ENCODE measurements at regions not wholly inside any gene's neighbourhood (a gene's known extent, or its start where the extent isn't known, plus 50 kb on each side); places are given as distances from the start of the nearest gene placed in this dataset.

GRCh38 chr6:11381801-11382513 is 149.5 kb upstream of the NEDD9 start:
- Histone ChIP-seq H3K4me2 (ENCODE audit: low read depth, low read length, poor library complexity, severe bottlenecking) (peak overlapping the region; percentile 83), H3K4me3 (ENCODE audit: insufficient read depth, low read length, poor library complexity, severe bottlenecking) (peak overlapping the region; percentile 64)

DNA sequence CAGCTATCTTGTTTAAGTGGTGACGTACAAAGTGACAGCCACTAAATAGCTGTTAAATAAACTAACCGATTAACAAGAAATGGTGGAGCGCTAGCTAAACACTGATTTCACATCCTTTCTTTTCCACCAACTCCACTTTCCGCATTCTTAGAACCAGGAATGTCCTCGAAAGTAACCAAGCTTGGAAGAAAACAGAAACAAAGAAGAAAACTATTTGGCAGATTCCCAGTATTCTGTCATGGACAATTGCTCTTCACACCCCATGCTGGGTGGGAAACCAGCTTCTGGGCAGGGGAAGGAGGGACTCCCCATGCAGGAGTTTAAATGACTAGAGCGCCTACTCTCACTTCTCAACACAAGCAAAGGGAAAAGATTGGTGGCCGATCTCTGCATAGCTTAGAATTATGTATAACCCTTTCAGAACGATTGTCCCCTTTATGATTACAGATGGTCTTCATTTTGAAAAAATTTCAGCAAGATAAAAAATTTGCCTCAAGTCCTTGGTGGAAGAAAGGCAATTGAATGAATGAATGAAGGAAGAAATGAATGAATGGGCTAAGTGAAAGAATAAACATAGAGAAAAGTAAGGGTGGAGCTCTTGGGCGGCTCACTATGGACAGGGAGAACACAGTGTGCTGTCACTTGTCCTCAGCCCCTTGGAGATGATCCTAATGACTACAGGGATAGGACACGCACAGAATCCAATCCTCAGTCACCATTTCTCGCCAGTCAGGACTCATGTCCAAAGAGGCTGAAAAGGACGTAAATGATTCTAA is 148.7 kb upstream of the NEDD9 start:
- TF ChIP-seq, protein P1, sequence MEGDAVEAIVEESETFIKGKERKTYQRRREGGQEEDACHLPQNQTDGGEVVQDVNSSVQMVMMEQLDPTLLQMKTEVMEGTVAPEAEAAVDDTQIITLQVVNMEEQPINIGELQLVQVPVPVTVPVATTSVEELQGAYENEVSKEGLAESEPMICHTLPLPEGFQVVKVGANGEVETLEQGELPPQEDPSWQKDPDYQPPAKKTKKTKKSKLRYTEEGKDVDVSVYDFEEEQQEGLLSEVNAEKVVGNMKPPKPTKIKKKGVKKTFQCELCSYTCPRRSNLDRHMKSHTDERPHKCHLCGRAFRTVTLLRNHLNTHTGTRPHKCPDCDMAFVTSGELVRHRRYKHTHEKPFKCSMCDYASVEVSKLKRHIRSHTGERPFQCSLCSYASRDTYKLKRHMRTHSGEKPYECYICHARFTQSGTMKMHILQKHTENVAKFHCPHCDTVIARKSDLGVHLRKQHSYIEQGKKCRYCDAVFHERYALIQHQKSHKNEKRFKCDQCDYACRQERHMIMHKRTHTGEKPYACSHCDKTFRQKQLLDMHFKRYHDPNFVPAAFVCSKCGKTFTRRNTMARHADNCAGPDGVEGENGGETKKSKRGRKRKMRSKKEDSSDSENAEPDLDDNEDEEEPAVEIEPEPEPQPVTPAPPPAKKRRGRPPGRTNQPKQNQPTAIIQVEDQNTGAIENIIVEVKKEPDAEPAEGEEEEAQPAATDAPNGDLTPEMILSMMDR (IDR thresholded peaks at IDR 0.05; ENCODE audit: insufficient read depth, low read length, poor library complexity, severe bottlenecking): no peak
- no peak for TF ChIP-seq EZH2phosphoT487 (conservative IDR thresholded peaks at IDR 0.05; ENCODE audit: low read length)
- no peaks in the 10 kb centered on the region for H3K27me3 ChIP-seq (ENCODE audit: low read length)
- peak overlapping the region; percentile 66 for H3K9ac ChIP-seq (ENCODE audit: low read length)
- H4K20me1 ChIP-seq (ENCODE audit: low read depth, low read length): no peaks in the 10 kb centered on the region; the same call in 1 of the 2 replicates
- H3K4me3 ChIP-seq (ENCODE audit: insufficient read depth, low read length, poor library complexity, severe bottlenecking): peak overlapping the region; percentile 64
- H2AFZ ChIP-seq (ENCODE audit: low read depth, low read length, severe bottlenecking): peak overlapping the region; percentile 51
- peak overlapping the region; percentile 83 for H3K4me2 ChIP-seq (ENCODE audit: low read depth, low read length, poor library complexity, severe bottlenecking)
- H3K79me2 ChIP-seq (ENCODE audit: insufficient read depth, low read length): peaks cover 59% of the 10 kb centered on the region
- no peaks in the 10 kb centered on the region for H3K9me2 ChIP-seq (replicated peaks; ENCODE audit: insufficient read depth, low read length)
- H3F3A ChIP-seq (ENCODE audit: insufficient read depth): no peaks in the 10 kb centered on the region
- peak overlapping the region; percentile 74 for H3K27ac ChIP-seq (ENCODE audit: low read depth, low read length)
- H3K36me3 ChIP-seq (ENCODE audit: low read length): peaks cover 18% of the 10 kb centered on the region
- H3K9me3 ChIP-seq (ENCODE audit: insufficient read depth, low read length): no peaks in the 10 kb centered on the region

More at GRCh38 chr6:11381801-11382513, 149.5 kb upstream of the NEDD9 start:
- H3K27ac ChIP-seq (ENCODE audit: low read depth, low read length): peak overlapping the region; percentile 74
- no peaks in the 10 kb centered on the region for H3K27me3 ChIP-seq (ENCODE audit: low read length)
- H3K36me3 ChIP-seq (ENCODE audit: low read length): peaks cover 18% of the 10 kb centered on the region
- H3K79me2 ChIP-seq (ENCODE audit: insufficient read depth, low read length): peaks cover 51% of the 10 kb centered on the region
- no peaks in the 10 kb centered on the region for H3K9me2 ChIP-seq (replicated peaks; ENCODE audit: insufficient read depth, low read length)
- H4K20me1 ChIP-seq (ENCODE audit: low read depth, low read length): no peaks in the 10 kb centered on the region; the same call in 1 of the 2 replicates
- no peaks in the 10 kb centered on the region for H3K9me3 ChIP-seq (ENCODE audit: insufficient read depth, low read length)
- peak overlapping the region; percentile 51 for H2AFZ ChIP-seq (ENCODE audit: low read depth, low read length, severe bottlenecking)
- TF ChIP-seq EZH2phosphoT487 (conservative IDR thresholded peaks at IDR 0.05; ENCODE audit: low read length): no peak
- TF ChIP-seq, protein P1 (IDR thresholded peaks at IDR 0.05; ENCODE audit: insufficient read depth, low read length, poor library complexity, severe bottlenecking): no peak
- peak overlapping the region; percentile 66 for H3K9ac ChIP-seq (ENCODE audit: low read length)
- no peaks in the 10 kb centered on the region for H3F3A ChIP-seq (ENCODE audit: insufficient read depth)

GRCh38 chr6:11380549-11380948 is 148.1 kb upstream of the NEDD9 start:
- H3K36me3 ChIP-seq (ENCODE audit: low read length): peaks cover 19% of the 10 kb centered on the region
- no peaks in the 10 kb centered on the region for H3K9me3 ChIP-seq (ENCODE audit: insufficient read depth, low read length)
- TF ChIP-seq, protein P1 (IDR thresholded peaks at IDR 0.05; ENCODE audit: insufficient read depth, low read length, poor library complexity, severe bottlenecking): no peak
- TF ChIP-seq EZH2phosphoT487 (conservative IDR thresholded peaks at IDR 0.05; ENCODE audit: low read length): no peak
- peak overlapping the region; percentile 66 for H3K9ac ChIP-seq (ENCODE audit: low read length)
- no peaks in the 10 kb centered on the region for H3F3A ChIP-seq (ENCODE audit: insufficient read depth)
- H3K79me2 ChIP-seq (ENCODE audit: insufficient read depth, low read length): peaks cover 64% of the 10 kb centered on the region
- peak overlapping the region; percentile 83 for H3K4me2 ChIP-seq (ENCODE audit: low read depth, low read length, poor library complexity, severe bottlenecking)
- peak overlapping the region; percentile 3; the same call in 1 of the 2 replicates for H3K27ac ChIP-seq (ENCODE audit: low read depth, low read length)
- H4K20me1 ChIP-seq (ENCODE audit: low read depth, low read length): no peaks in the 10 kb centered on the region; the same call in 1 of the 2 replicates
- H3K27me3 ChIP-seq (ENCODE audit: low read length): no peaks in the 10 kb centered on the region
- no peak overlapping the region for H2AFZ ChIP-seq (ENCODE audit: low read depth, low read length, severe bottlenecking)
- no peaks in the 10 kb centered on the region for H3K9me2 ChIP-seq (replicated peaks; ENCODE audit: insufficient read depth, low read length)
- peak overlapping the region; percentile 64 for H3K4me3 ChIP-seq (ENCODE audit: insufficient read depth, low read length, poor library complexity, severe bottlenecking)

Measured in SU-DHL-6 (cell line).